Progenitor cell of endocrine pancreas (in vitro differentiated cells): ENCODE measurements at regions not wholly inside any gene's neighbourhood (a gene's known extent, or its start where the extent isn't known, plus 50 kb on each side); places are given as distances from the start of the nearest gene placed in this dataset.
"Not testable (repeated sequence)": the region's sequence is repeated elsewhere in the genome, so short reads cannot be mapped to it uniquely, and the experiment has no call there.

Experiments
- DNase-seq: peaks from one replicate; pipeline ENCODE4 v3.0.0; 2021; ENCODE audit warnings: low spot score; ENCODE audit not compliant: unreplicated experiment
- H3K27ac Mint-ChIP-seq: 2 replicates; pipeline ENCODE4 v1.8.0; 2021; ENCODE audit warnings: mild to moderate bottlenecking, moderate library complexity, mixed read lengths
- H3K27me3 Mint-ChIP-seq: 2 replicates; pipeline ENCODE4 v1.8.0; 2021; ENCODE audit warnings: mixed read lengths
- H3K36me3 Mint-ChIP-seq: 2 replicates; pipeline ENCODE4 v1.8.0; 2022; ENCODE audit warnings: mixed read lengths; ENCODE audit not compliant: insufficient read depth
- H3K4me1 Mint-ChIP-seq: 2 replicates; pipeline ENCODE4 v1.8.0; 2021; ENCODE audit warnings: low read depth, mixed read lengths
- H3K4me3 Mint-ChIP-seq: 2 replicates; pipeline ENCODE4 v1.8.0; 2021; ENCODE audit warnings: low read depth, mild to moderate bottlenecking, moderate library complexity, mixed read lengths
- H3K9me3 Mint-ChIP-seq: 2 replicates; pipeline ENCODE4 v1.8.0; 2021; ENCODE audit warnings: low read depth, mixed read lengths
- TF ChIP-seq, protein P1 (sequence below): fragments of 200-600 bp; sonication (generic); IDR thresholded peaks from one replicate; pipeline ENCODE4 v1.5.0; 2021; ENCODE audit warnings: antibody characterized with exemption, mild to moderate bottlenecking; ENCODE audit not compliant: unreplicated experiment

DNA sequence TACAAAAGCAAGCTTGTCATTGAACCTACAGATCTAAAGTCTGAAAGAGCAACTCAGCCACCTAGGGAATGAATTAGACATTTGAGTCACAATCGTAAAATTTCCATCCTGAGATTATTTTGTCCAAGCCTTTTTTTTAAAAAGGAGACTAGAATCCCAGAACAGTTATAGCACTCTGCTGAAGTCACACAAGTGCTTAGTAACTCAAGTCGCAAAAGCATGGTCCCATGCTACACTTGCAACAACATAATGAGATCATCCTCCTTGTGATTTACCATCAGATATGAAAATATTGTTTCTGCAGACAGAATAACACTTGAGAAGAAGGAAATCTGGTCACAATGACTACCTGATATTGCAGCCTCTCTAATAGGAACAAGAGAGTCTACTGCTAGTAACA lies 106.7 kb downstream of the ZIC4 start:
- no peak for DNase-seq
- H3K36me3 Mint-ChIP-seq = no peaks in the 10 kb centered on the region
- no peak overlapping the region for H3K4me3 Mint-ChIP-seq
- no peak overlapping the region for H3K27ac Mint-ChIP-seq
- no peaks in the 10 kb centered on the region for H3K27me3 Mint-ChIP-seq
- TF ChIP-seq, protein P1, sequence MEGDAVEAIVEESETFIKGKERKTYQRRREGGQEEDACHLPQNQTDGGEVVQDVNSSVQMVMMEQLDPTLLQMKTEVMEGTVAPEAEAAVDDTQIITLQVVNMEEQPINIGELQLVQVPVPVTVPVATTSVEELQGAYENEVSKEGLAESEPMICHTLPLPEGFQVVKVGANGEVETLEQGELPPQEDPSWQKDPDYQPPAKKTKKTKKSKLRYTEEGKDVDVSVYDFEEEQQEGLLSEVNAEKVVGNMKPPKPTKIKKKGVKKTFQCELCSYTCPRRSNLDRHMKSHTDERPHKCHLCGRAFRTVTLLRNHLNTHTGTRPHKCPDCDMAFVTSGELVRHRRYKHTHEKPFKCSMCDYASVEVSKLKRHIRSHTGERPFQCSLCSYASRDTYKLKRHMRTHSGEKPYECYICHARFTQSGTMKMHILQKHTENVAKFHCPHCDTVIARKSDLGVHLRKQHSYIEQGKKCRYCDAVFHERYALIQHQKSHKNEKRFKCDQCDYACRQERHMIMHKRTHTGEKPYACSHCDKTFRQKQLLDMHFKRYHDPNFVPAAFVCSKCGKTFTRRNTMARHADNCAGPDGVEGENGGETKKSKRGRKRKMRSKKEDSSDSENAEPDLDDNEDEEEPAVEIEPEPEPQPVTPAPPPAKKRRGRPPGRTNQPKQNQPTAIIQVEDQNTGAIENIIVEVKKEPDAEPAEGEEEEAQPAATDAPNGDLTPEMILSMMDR = no peak
- H3K4me1 Mint-ChIP-seq = no peaks in the 10 kb centered on the region
- no peaks in the 10 kb centered on the region for H3K9me3 Mint-ChIP-seq

DNA sequence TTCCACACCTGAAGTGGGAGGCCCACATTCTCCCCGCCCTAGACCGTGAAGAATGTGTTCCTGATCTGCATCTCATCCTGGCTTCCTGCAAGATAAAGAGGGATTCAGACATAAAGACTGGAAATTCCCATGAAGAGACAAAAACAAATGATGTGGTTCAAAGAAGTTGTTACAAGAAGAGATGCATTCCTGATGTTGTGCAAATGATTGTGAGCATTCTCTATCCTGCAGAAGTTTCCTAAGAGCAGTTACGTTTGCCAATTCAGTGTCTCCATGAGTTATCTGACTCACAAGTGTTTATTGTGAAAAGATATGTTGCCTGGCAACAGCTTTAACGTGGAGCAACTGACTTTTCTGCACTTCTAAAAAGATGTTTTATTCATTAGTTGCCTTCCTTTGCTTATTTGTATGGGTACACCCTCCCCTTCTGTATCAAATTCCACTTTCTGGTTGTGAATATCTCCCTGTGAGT lies 107.8 kb downstream of the ZIC4 start:
- H3K36me3 Mint-ChIP-seq = no peaks in the 10 kb centered on the region
- H3K4me3 Mint-ChIP-seq = no peak overlapping the region
- no peak overlapping the region for H3K27ac Mint-ChIP-seq
- no peaks in the 10 kb centered on the region for H3K27me3 Mint-ChIP-seq
- TF ChIP-seq, protein P1 = no peak
- DNase-seq = no peak
- no peaks in the 10 kb centered on the region for H3K9me3 Mint-ChIP-seq
- no peaks in the 10 kb centered on the region for H3K4me1 Mint-ChIP-seq

DNA sequence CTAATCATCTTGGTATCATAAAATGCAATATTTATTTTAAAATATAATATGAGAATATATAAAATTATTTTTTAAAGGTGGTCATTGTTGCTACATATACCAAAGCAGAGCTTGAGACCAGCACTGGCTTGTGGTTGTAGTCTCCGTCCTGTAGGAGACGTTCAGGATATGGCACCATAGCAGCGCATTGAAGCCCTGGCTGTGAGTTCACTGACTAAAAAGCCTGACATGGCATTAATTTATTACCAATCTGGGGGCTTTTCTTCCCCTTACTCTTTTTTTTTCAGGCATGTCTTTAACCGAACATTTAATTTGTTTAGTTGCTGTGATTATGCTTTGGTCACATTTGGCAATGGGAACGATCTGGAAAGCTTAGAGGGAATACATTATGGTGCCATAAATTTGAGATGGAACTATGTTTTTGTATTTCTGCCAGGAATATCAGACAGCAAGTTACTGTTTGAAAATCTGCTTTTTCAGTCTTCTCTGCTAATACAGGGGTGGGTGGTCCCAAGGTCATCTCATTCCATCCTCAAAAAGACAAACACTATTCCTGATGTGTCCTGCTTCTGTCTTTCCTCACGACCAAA lies 108.5 kb downstream of the ZIC4 start:
- no peaks in the 10 kb centered on the region for H3K36me3 Mint-ChIP-seq
- H3K9me3 Mint-ChIP-seq = no peaks in the 10 kb centered on the region
- DNase-seq = no peak
- no peaks in the 10 kb centered on the region for H3K27me3 Mint-ChIP-seq
- H3K4me1 Mint-ChIP-seq = no peaks in the 10 kb centered on the region
- no peak overlapping the region for H3K4me3 Mint-ChIP-seq
- TF ChIP-seq, protein P1 = no peak
- no peak overlapping the region for H3K27ac Mint-ChIP-seq

DNA sequence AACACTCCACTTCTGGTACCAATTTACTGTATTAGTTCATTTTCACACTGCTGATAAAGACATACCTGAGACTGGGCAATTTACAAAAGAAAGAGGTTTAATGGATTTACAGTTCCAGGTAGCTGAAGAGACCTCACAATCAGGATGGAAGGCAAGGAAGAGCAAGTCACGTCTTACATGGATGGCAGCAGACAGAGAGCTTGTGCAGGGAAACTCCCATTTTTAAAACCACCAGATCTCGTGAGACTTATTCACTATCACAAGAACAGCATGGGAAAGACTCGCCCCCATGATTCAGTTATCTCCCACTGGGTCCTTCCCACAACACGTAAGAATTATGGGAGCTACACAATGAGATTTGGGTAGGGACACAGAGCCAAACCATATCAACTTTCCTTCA lies 119.0 kb downstream of the ZIC4 start:
- H3K36me3 Mint-ChIP-seq, DNase-seq, H3K27ac Mint-ChIP-seq, H3K4me3 Mint-ChIP-seq, H3K27me3 Mint-ChIP-seq, H3K4me1 Mint-ChIP-seq: not testable (repeated sequence)
- peaks cover 11% of the 10 kb centered on the region for H3K9me3 Mint-ChIP-seq

DNA sequence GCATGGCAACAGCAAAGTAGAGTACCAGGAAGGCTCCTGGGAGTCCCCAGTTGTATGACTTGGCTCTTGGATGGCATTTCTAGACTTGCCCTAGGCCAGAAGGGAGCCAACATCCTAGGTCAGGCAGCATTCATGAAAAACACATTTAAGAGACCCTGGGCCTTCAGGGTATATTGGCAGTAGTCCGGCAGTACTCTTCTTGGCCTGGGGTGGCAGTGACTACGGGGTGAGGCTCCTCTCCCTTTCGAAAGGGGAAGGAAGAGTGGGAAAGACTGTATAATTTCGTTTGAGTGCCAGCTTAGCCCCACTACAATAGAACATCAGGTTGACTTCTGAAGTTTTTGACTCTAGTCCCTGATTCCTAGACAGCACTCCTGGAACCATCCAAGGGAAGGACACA lies 136.4 kb downstream of the ZIC4 start:
- no peak for DNase-seq
- H3K27me3 Mint-ChIP-seq = no peaks in the 10 kb centered on the region
- TF ChIP-seq, protein P1 = no peak
- no peaks in the 10 kb centered on the region for H3K36me3 Mint-ChIP-seq
- H3K4me3 Mint-ChIP-seq = no peak overlapping the region
- no peaks in the 10 kb centered on the region for H3K4me1 Mint-ChIP-seq
- H3K9me3 Mint-ChIP-seq = peaks cover 16% of the 10 kb centered on the region
- H3K27ac Mint-ChIP-seq = no peak overlapping the region

DNA sequence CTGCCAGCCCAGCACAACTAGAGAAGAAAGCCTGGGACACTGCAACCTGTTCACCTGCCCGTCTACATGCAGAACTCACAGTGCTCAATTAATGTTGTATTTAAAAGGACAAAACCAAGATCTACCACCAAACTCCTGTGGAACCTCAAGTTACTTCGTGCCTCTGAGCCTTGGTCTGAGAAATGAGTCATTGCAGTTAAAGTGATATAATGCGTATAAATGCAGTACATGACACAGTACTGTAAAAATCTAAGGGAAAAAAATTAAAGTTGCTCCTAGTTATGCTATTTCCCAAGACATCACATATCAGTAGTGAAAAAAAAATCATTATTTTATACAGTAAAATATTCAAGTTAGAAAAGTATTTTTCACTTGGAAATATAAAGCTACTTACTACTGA lies 138.9 kb downstream of the ZIC4 start:
- Mint-ChIP-seq H3K36me3 (no peaks in the 10 kb centered on the region), H3K4me3 (no peak overlapping the region), H3K27me3 (no peaks in the 10 kb centered on the region), H3K4me1 (no peaks in the 10 kb centered on the region), H3K27ac (no peak overlapping the region), H3K9me3 (peaks cover 4% of the 10 kb centered on the region)
- TF ChIP-seq, protein P1 = no peak
- no peak for DNase-seq
